ENCODE measurements at regions not wholly inside any gene's neighbourhood (a gene's known extent, or its start where the extent isn't known, plus 50 kb on each side); places are given as distances from the start of the nearest gene placed in this dataset.

DNA sequence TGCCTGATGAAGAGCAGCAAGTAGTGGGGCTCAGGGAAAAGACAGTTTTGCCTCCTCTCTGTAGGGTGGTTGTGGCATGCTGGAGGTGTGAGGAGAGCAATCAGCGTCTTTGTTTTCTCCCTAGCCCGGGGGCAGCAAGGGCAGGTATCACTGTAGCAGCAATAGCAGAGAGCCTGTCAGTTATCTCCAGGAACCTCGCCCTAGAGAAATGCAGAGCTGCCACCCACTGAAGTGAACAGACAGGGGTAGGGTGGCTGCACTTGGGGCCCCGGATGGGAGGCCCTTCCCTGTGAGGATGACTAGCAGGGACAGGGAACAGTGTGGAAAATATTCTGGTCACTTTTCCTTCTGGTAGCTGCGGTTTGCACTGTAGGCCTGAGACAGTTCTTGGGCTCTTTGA lies 886.5 kb downstream of the CDH8 start:
- POLR2A ChIA-PET = no interaction called here
- H3K4me1 ChIP-seq (ENCODE audit: control insufficient read depth in 1 of 2, insufficient read depth in 2 of 2, low read depth in 1 of 2, low read length in 1 of 2) = no peaks in the 10 kb centered on the region
- H4K20me1 ChIP-seq (ENCODE audit: insufficient read depth) = no peaks in the 10 kb centered on the region
- no peaks in the 10 kb centered on the region for H3K79me2 ChIP-seq (ENCODE audit: insufficient read depth)
- no peaks in the 10 kb centered on the region for H3K36me3 ChIP-seq (replicated peaks in 1 of 2; ENCODE audit: control insufficient read depth in 1 of 2, insufficient read depth in 2 of 2, low read length in 1 of 2)
- no peaks in the 10 kb centered on the region for H3K9me3 ChIP-seq
- H3K27ac ChIP-seq (ENCODE audit: low read depth in 2 of 2, low read length in 1 of 2) = no peak overlapping the region
- no peak overlapping the region for H2AFZ ChIP-seq (ENCODE audit: low read depth)
- CTCF ChIA-PET = no interaction called here
- DNase-seq = no peak
- no peak overlapping the region for H3K9ac ChIP-seq
- no peak overlapping the region for H3K4me2 ChIP-seq
- H3F3A ChIP-seq (replicated peaks; ENCODE audit: insufficient read depth) = no peaks in the 10 kb centered on the region
- H3K4me3 ChIP-seq (ENCODE audit: low read depth in 2 of 2, low read length in 1 of 2) = no peak overlapping the region
- WGBS (ENCODE audit: low lambda C conversion rate) = 16% methylated on average over 4 of the region's 5 CpGs
- TF ChIP-seq, protein P1, sequence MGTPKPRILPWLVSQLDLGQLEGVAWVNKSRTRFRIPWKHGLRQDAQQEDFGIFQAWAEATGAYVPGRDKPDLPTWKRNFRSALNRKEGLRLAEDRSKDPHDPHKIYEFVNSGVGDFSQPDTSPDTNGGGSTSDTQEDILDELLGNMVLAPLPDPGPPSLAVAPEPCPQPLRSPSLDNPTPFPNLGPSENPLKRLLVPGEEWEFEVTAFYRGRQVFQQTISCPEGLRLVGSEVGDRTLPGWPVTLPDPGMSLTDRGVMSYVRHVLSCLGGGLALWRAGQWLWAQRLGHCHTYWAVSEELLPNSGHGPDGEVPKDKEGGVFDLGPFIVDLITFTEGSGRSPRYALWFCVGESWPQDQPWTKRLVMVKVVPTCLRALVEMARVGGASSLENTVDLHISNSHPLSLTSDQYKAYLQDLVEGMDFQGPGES (IDR thresholded peaks at IDR 0.05; ENCODE audit: low read depth, low read length) = no peak
- TF ChIP-seq, protein P2, sequence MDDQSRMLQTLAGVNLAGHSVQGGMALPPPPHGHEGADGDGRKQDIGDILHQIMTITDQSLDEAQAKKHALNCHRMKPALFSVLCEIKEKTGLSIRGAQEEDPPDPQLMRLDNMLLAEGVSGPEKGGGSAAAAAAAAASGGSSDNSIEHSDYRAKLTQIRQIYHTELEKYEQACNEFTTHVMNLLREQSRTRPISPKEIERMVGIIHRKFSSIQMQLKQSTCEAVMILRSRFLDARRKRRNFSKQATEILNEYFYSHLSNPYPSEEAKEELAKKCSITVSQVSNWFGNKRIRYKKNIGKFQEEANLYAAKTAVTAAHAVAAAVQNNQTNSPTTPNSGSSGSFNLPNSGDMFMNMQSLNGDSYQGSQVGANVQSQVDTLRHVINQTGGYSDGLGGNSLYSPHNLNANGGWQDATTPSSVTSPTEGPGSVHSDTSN (IDR thresholded peaks at IDR 0.05) = no peak
- TF ChIP-seq, protein P3, sequence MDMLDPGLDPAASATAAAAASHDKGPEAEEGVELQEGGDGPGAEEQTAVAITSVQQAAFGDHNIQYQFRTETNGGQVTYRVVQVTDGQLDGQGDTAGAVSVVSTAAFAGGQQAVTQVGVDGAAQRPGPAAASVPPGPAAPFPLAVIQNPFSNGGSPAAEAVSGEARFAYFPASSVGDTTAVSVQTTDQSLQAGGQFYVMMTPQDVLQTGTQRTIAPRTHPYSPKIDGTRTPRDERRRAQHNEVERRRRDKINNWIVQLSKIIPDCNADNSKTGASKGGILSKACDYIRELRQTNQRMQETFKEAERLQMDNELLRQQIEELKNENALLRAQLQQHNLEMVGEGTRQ (IDR thresholded peaks at IDR 0.05; ENCODE audit: borderline replicate concordance, low read depth, low read length) = no peak
- no peak for TF ChIP-seq SIN3A (IDR thresholded peaks at IDR 0.05; ENCODE audit: borderline replicate concordance, low read depth, low read length)
- no peak for TF ChIP-seq RCOR1 (IDR thresholded peaks at IDR 0.05; ENCODE audit: low read length)
- no peak for TF ChIP-seq EZH2phosphoT487 (IDR thresholded peaks at IDR 0.05; ENCODE audit: borderline replicate concordance, low read depth)
- no peak for TF ChIP-seq TCF12 (IDR thresholded peaks at IDR 0.05)
- no peak for TF ChIP-seq MXI1 (IDR thresholded peaks at IDR 0.05; ENCODE audit: low read depth, low read length)
- no peak for TF ChIP-seq FOXJ3 (CRISPR knock-in tag; IDR thresholded peaks at IDR 0.05)
- TF ChIP-seq POLR2AphosphoS5 (IDR thresholded peaks at IDR 0.05; ENCODE audit: low read depth, low read length) = no peak
- TF ChIP-seq, protein P4, sequence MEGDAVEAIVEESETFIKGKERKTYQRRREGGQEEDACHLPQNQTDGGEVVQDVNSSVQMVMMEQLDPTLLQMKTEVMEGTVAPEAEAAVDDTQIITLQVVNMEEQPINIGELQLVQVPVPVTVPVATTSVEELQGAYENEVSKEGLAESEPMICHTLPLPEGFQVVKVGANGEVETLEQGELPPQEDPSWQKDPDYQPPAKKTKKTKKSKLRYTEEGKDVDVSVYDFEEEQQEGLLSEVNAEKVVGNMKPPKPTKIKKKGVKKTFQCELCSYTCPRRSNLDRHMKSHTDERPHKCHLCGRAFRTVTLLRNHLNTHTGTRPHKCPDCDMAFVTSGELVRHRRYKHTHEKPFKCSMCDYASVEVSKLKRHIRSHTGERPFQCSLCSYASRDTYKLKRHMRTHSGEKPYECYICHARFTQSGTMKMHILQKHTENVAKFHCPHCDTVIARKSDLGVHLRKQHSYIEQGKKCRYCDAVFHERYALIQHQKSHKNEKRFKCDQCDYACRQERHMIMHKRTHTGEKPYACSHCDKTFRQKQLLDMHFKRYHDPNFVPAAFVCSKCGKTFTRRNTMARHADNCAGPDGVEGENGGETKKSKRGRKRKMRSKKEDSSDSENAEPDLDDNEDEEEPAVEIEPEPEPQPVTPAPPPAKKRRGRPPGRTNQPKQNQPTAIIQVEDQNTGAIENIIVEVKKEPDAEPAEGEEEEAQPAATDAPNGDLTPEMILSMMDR (IDR thresholded peaks at IDR 0.05) = no peak
- TF ChIP-seq FOXM1 (IDR thresholded peaks at IDR 0.05; ENCODE audit: low read depth) = no peak
- no peak for TF ChIP-seq NFIC (IDR thresholded peaks at IDR 0.05; ENCODE audit: borderline replicate concordance)
- no peak for TF ChIP-seq RAD21 (IDR thresholded peaks at IDR 0.05; ENCODE audit: low read length)
- TF ChIP-seq JUND (IDR thresholded peaks at IDR 0.05) = no peak
- TF ChIP-seq, protein P5, sequence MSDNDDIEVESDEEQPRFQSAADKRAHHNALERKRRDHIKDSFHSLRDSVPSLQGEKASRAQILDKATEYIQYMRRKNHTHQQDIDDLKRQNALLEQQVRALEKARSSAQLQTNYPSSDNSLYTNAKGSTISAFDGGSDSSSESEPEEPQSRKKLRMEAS (IDR thresholded peaks at IDR 0.05; ENCODE audit: low read depth) = no peak
- no peak for TF ChIP-seq GABPA (IDR thresholded peaks at IDR 0.05; ENCODE audit: low read depth)
- TF ChIP-seq NRF1 (IDR thresholded peaks at IDR 0.05; ENCODE audit: low read depth, low read length) = no peak
- no peaks in the 10 kb centered on the region for H3K27me3 ChIP-seq (ENCODE audit: insufficient read depth)
- H3K9me2 ChIP-seq = no peaks in the 10 kb centered on the region

Measured in SK-N-SH (cell line).